ENCODE measurements at regions not wholly inside any gene's neighbourhood (a gene's known extent, or its start where the extent isn't known, plus 50 kb on each side); places are given as distances from the start of the nearest gene placed in this dataset.

GRCh38 chr7:67805921-67806471 is 809.4 kb downstream of the TYW1 start:
- Histone ChIP-seq H3K27ac (no peak overlapping the region), H3K4me3 (no peak overlapping the region), H3K4me1 (replicated peaks in 1 of 2) (no peaks in the 10 kb centered on the region)
- in situ Hi-C loops (cut with MboI; ENCODE audit: low pct_unique_long_range_greater_than_20kb in 2 of 9, low sequenced_read_pairs in 9 of 9, unreplicated experiment in 9 of 9), result no loop called here
- no peak for ATAC-seq (replicated peaks in 6 of 8)
- WGBS, 10 experiments, result 64 to 100% (median 83%) methylated on average over 4 to 6 of the region's 6 CpGs

- Histone ChIP-seq H3K27ac (no peak overlapping the region), H3K4me3 (no peak overlapping the region), H3K4me1 (replicated peaks in 1 of 2) (no peaks in the 10 kb centered on the region)
- no peak for ATAC-seq (replicated peaks in 6 of 8)
- 0 to 100% (median 31%) methylated on average over 1 to 5 of the region's 5 CpGs; no CpG with 5 or more reads in 1 of the 10 experiments for WGBS, 10 experiments
- in situ Hi-C loops (cut with MboI; ENCODE audit: low pct_unique_long_range_greater_than_20kb in 2 of 9, low sequenced_read_pairs in 9 of 9, unreplicated experiment in 9 of 9), result no loop called here
These were observed 811.2 kb downstream of the TYW1 start for GRCh38 chr7:67807826-67808225.

GRCh38 chr7:67809586-67809985 is 813.0 kb downstream of the TYW1 start:
- no peak for ATAC-seq (replicated peaks in 6 of 8)
- Histone ChIP-seq H3K4me3 (no peak overlapping the region), H3K4me1 (replicated peaks in 1 of 2) (no peaks in the 10 kb centered on the region), H3K27ac (no peak overlapping the region)
- in situ Hi-C loops (cut with MboI; ENCODE audit: low pct_unique_long_range_greater_than_20kb in 2 of 9, low sequenced_read_pairs in 9 of 9, unreplicated experiment in 9 of 9), result no loop called here
- 0 to 100% (median 88%) methylated on average over 1 to 8 of the region's 8 CpGs; no CpG with 5 or more reads in 2 of the 10 experiments for WGBS, 10 experiments

- 0 to 100% (median 70%) methylated on average over 1 to 9 of the region's 9 CpGs for WGBS, 10 experiments
- no peak overlapping the region for H3K4me3 ChIP-seq
- H3K27ac ChIP-seq, result no peak overlapping the region
- no peaks in the 10 kb centered on the region for H3K4me1 ChIP-seq (replicated peaks in 1 of 2)
- in situ Hi-C loops (cut with MboI; ENCODE audit: low pct_unique_long_range_greater_than_20kb in 2 of 9, low sequenced_read_pairs in 9 of 9, unreplicated experiment in 9 of 9), result no loop called here
- no peak for ATAC-seq (replicated peaks in 6 of 8)
These were observed 817.1 kb downstream of the TYW1 start for GRCh38 chr7:67813621-67814292.

- WGBS, 10 experiments, result 0 to 100% (median 60%) methylated on average over 1 of the region's 1 CpG; no CpG with 5 or more reads in 7 of the 10 experiments
- ATAC-seq (replicated peaks in 6 of 8), result no peak
These were observed 820.8 kb downstream of the TYW1 start for GRCh38 chr7:67817481-67817880.

GRCh38 chr7:67821116-67821515 is 824.5 kb downstream of the TYW1 start:
- no peak overlapping the region for H3K4me3 ChIP-seq
- in situ Hi-C loops (cut with MboI; ENCODE audit: low pct_unique_long_range_greater_than_20kb in 2 of 9, low sequenced_read_pairs in 9 of 9, unreplicated experiment in 9 of 9), result no loop called here
- H3K27ac ChIP-seq, result no peak overlapping the region
- no peak for ATAC-seq (replicated peaks in 6 of 8)
- H3K4me1 ChIP-seq (replicated peaks in 1 of 2), result no peaks in the 10 kb centered on the region
- 20 to 100% (median 67%) methylated on average over 1 to 6 of the region's 7 CpGs; no CpG with 5 or more reads in 3 of the 10 experiments for WGBS, 10 experiments

More at GRCh38 chr7:67817481-67817880, 820.8 kb downstream of the TYW1 start:
- in situ Hi-C loops (cut with MboI; ENCODE audit: low pct_unique_long_range_greater_than_20kb in 2 of 9, low sequenced_read_pairs in 9 of 9, unreplicated experiment in 9 of 9), result no loop called here
- no peaks in the 10 kb centered on the region for H3K4me1 ChIP-seq (replicated peaks in 1 of 2)
- H3K4me3 ChIP-seq, result no peak overlapping the region
- no peak overlapping the region for H3K27ac ChIP-seq

- in situ Hi-C loops (cut with MboI; ENCODE audit: low pct_unique_long_range_greater_than_20kb in 2 of 9, low sequenced_read_pairs in 9 of 9, unreplicated experiment in 9 of 9), result no loop called here
- no peak for ATAC-seq (replicated peaks in 6 of 8)
These were observed 826.7 kb downstream of the TYW1 start for GRCh38 chr7:67823345-67823744.

GRCh38 chr7:67825356-67825755 is 828.7 kb downstream of the TYW1 start:
- no peak for ATAC-seq (replicated peaks in 6 of 8)

More at GRCh38 chr7:67823345-67823744, 826.7 kb downstream of the TYW1 start:
- WGBS, 10 experiments, result 22 to 96% (median 76%) methylated on average over 1 to 4 of the region's 4 CpGs; no CpG with 5 or more reads in 4 of the 10 experiments
- no peak overlapping the region for H3K4me3 ChIP-seq
- H3K27ac ChIP-seq, result no peak overlapping the region
- no peaks in the 10 kb centered on the region for H3K4me1 ChIP-seq (replicated peaks in 1 of 2)

GRCh38 chr7:67841896-67842295 is 845.3 kb downstream of the TYW1 start:
- no peak overlapping the region for H3K27ac ChIP-seq
- in situ Hi-C loops (cut with MboI; ENCODE audit: low pct_unique_long_range_greater_than_20kb in 2 of 9, low sequenced_read_pairs in 9 of 9, unreplicated experiment in 9 of 9), result no loop called here
- WGBS, 10 experiments, result 27 to 100% (median 75%) methylated on average over 3 to 4 of the region's 4 CpGs; no CpG with 5 or more reads in 1 of the 10 experiments
- peaks cover 0 to 2% of the 10 kb centered on the region in 2 donors for H3K4me1 ChIP-seq (replicated peaks in 1 of 2)
- H3K4me3 ChIP-seq, result no peak overlapping the region
- ATAC-seq (replicated peaks in 6 of 8), result no peak

More at GRCh38 chr7:67825356-67825755, 828.7 kb downstream of the TYW1 start:
- in situ Hi-C loops (cut with MboI; ENCODE audit: low pct_unique_long_range_greater_than_20kb in 2 of 9, low sequenced_read_pairs in 9 of 9, unreplicated experiment in 9 of 9), result no loop called here
- WGBS, 10 experiments, result 0 to 100% (median 22%) methylated on average over 1 of the region's 1 CpG; no CpG with 5 or more reads in 3 of the 10 experiments
- H3K4me3 ChIP-seq, result no peak overlapping the region
- no peaks in the 10 kb centered on the region for H3K4me1 ChIP-seq (replicated peaks in 1 of 2)
- no peak overlapping the region for H3K27ac ChIP-seq

- H3K27ac ChIP-seq, result no peak overlapping the region
- WGBS, 10 experiments, result 0 to 88% (median 67%) methylated on average over 1 to 3 of the region's 4 CpGs; no CpG with 5 or more reads in 1 of the 10 experiments
- no peak overlapping the region for H3K4me3 ChIP-seq
- in situ Hi-C loops (cut with MboI; ENCODE audit: low pct_unique_long_range_greater_than_20kb in 2 of 9, low sequenced_read_pairs in 9 of 9, unreplicated experiment in 9 of 9), result no loop called here
- no peak for ATAC-seq (replicated peaks in 6 of 8)
- peaks cover 1 to 7% of the 10 kb centered on the region in 2 donors for H3K4me1 ChIP-seq (replicated peaks in 1 of 2)
These were observed 845.9 kb downstream of the TYW1 start for GRCh38 chr7:67842571-67842970.

- no peak overlapping the region for H3K4me3 ChIP-seq
- H3K4me1 ChIP-seq (replicated peaks in 1 of 2), result peaks cover 5 to 10% of the 10 kb centered on the region in 2 donors
- no peak overlapping the region for H3K27ac ChIP-seq
- WGBS, 10 experiments, result 0 to 90% (median 67%) methylated on average over 1 to 5 of the region's 6 CpGs; no CpG with 5 or more reads in 1 of the 10 experiments
- no peak for ATAC-seq (replicated peaks in 6 of 8)
- in situ Hi-C loops (cut with MboI; ENCODE audit: low pct_unique_long_range_greater_than_20kb in 2 of 9, low sequenced_read_pairs in 9 of 9, unreplicated experiment in 9 of 9), result no loop called here
These were observed 846.5 kb downstream of the TYW1 start for GRCh38 chr7:67843001-67843565.

- Histone ChIP-seq H3K27ac (no peak overlapping the region), H3K4me3 (no peak overlapping the region), H3K4me1 (replicated peaks in 1 of 2) (peaks cover 5 to 10% of the 10 kb centered on the region in 2 donors)
- in situ Hi-C loops (cut with MboI; ENCODE audit: low pct_unique_long_range_greater_than_20kb in 2 of 9, low sequenced_read_pairs in 9 of 9, unreplicated experiment in 9 of 9), result no loop called here
- ATAC-seq (replicated peaks in 6 of 8), result no peak
- 49 to 100% (median 60%) methylated on average over 1 to 4 of the region's 4 CpGs; no CpG with 5 or more reads in 3 of the 10 experiments for WGBS, 10 experiments
These were observed 847.0 kb downstream of the TYW1 start for GRCh38 chr7:67843615-67844014.

GRCh38 chr7:67847092-67847787 is 850.6 kb downstream of the TYW1 start:
- H3K4me1 ChIP-seq (replicated peaks in 1 of 2), result peaks cover 5 to 10% of the 10 kb centered on the region in 2 donors
- 4 to 75% (median 48%) methylated on average over 2 to 7 of the region's 11 CpGs for WGBS, 10 experiments
- peak overlapping the region in 1 of 2 donors; percentile 48 for H3K27ac ChIP-seq
- ATAC-seq (replicated peaks in 6 of 8), result peak in 4 of 8 experiments; percentile 48 to 95 (median 80)
- no peak overlapping the region for H3K4me3 ChIP-seq
- in situ Hi-C loops (cut with MboI; ENCODE audit: low pct_unique_long_range_greater_than_20kb in 2 of 9, low sequenced_read_pairs in 9 of 9, unreplicated experiment in 9 of 9), result no loop called here

All from motor neuron (in vitro differentiated cells).